Astrocyte of the cerebellum (primary cell): ENCODE measurements at regions not wholly inside any gene's neighbourhood (a gene's known extent, or its start where the extent isn't known, plus 50 kb on each side); places are given as distances from the start of the nearest gene placed in this dataset.

Source experiments
- DNase-seq: peaks from one replicate; pipeline ENCODE4 v3.0.0-alpha.2; 2011; ENCODE audit warnings: low read depth
- H3K4me3 ChIP-seq: 2 replicates; pipeline ENCODE4 v1.5.1; 2011; ENCODE audit warnings: mild to moderate bottlenecking, low read depth, low read length, moderate library complexity
- in situ Hi-C: cut with HindIII; loops from 2 replicates; pipeline ENCODE4 v1.10.0; 2017; ENCODE audit warnings: low sequenced_read_pairs
- TF ChIP-seq, protein P1 (sequence below): IDR thresholded peaks from 2 replicates; pipeline ENCODE4 v1.5.1; 2012; ENCODE audit warnings: low read length, low read depth, moderate library complexity, mild to moderate bottlenecking; ENCODE audit errors: missing control alignments

DNA sequence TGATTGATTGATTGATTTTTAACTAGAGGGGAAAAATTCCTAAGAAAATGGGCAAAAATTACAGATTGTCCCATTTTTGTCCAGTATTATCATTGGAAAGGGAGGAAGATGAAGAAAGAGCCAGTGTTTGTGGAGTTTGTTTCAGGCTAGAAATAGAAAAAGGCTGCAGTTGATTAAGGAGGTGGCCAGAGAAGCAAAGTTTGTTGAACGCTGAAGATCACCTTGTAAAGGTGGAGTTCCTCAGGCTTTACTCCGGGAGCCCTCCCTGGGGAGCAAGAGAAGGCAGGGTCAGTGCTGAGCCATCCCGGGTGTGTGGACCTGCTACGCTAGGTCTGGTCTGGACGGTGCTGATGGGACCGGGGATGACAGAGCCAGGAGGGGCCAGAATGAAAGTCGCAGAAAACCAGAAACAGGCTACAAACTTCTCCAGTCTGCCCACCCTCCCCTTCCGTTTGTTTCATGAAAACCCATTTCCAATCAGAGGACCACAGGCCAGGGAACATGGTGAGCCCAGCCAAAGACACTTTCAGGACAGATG, 222.6 kb upstream of the FOXF1 start:
- in situ Hi-C loops = no loop called here
- TF ChIP-seq, protein P1, sequence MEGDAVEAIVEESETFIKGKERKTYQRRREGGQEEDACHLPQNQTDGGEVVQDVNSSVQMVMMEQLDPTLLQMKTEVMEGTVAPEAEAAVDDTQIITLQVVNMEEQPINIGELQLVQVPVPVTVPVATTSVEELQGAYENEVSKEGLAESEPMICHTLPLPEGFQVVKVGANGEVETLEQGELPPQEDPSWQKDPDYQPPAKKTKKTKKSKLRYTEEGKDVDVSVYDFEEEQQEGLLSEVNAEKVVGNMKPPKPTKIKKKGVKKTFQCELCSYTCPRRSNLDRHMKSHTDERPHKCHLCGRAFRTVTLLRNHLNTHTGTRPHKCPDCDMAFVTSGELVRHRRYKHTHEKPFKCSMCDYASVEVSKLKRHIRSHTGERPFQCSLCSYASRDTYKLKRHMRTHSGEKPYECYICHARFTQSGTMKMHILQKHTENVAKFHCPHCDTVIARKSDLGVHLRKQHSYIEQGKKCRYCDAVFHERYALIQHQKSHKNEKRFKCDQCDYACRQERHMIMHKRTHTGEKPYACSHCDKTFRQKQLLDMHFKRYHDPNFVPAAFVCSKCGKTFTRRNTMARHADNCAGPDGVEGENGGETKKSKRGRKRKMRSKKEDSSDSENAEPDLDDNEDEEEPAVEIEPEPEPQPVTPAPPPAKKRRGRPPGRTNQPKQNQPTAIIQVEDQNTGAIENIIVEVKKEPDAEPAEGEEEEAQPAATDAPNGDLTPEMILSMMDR = no peak
- no peak overlapping the region for H3K4me3 ChIP-seq
- DNase-seq = no peak

DNA sequence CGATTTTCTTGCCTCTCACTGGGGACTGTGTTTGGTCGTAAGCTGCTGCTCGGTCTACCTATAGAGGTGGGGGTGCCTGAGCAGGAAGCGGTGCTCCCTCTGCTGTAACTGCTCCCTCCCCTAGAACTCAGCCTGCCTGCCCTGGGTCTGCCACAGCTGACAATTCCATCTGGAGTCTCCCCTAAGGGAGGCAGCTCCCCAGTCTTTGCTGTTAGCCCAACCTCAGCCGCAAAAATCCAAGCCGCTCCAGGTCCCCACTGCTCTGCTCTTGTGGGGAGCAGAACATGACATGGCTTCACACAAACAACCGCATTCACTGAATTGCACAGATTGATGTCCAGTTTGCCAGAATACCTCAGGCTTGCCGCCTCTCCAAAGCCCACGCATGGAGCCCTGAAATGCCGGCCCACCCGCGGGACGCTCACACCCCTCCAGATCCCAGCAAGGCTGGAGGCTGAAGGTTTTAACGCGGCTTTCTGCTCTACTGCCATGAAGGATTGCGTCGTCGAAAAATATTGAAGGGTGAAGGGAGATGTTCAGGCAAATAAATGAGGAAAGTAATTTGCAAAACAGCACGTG, 221.5 kb upstream of the FOXF1 start:
- in situ Hi-C loops = no loop called here
- TF ChIP-seq, protein P1 = no peak

DNA sequence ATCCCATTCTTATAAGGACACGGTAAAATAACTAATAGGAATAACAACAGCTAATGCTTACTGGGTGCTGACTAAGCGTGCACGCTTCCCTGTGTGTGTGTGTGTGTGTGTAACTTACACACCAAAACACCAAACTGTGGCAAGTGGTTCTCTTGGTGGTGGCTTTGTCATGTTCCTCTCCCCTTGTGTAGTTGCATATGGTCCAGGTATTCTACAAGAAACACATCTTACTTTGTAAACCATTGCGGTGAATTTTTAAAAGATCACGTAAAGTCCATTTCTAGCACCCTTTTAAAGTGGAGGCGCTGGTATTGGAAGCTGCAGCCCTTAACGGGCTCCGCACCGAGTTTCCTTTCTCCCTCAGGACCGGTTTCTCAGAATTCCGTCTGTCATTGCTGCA, 221.0 kb upstream of the FOXF1 start:
- H3K4me3 ChIP-seq = no peak overlapping the region
- DNase-seq = no peak
- in situ Hi-C loops = no loop called here
- TF ChIP-seq, protein P1 = no peak

More for the DNA sequence above, 221.5 kb upstream of the FOXF1 start:
- DNase-seq = no peak
- no peak overlapping the region for H3K4me3 ChIP-seq

DNA sequence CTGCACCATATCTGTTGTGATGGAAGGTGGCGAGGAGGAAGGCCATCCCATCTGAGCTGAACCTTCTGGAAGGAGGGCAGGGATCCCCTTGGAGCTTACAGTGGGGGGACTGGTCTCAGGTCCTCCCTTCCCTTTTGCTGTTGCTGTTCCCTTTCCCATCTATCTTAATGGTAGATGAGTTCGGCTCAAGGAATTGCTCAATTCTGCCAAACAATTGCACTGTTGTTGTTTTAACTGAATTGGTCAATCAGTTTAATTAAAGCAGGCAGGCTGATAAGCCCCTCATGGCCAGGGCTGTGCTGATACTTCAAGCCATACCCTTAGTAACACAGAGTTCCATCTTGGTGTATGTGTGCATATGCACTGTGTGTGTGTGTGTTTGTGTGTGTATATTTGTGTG, 220.4 kb upstream of the FOXF1 start:
- no peak overlapping the region for H3K4me3 ChIP-seq
- TF ChIP-seq, protein P1 = no peak
- DNase-seq = no peak
- in situ Hi-C loops = loop anchor here (5.0 kb wide), 1 partner anchor 93 kb away; no protein-coding TSS in a partner anchor

DNA sequence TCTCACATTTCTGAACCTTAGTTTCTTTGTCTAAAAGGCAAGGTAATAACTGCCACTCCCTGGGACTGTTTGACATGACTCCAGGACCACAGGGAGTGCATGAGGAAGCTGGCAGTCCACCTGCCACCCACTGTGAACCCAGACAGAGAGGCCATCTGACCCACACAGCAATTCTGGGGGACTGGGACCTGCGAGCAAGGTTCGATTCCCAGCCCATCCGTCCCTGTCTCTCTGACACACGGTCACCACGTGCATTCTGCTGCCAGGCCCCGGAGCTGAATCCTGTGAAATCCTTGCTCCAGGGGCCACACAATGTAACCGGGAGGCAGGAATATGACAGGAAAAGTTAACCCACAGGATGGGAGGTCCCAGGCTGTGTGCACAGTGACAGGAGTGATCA, 218.8 kb upstream of the FOXF1 start:
- no peak overlapping the region for H3K4me3 ChIP-seq
- TF ChIP-seq, protein P1 = no peak
- DNase-seq = no peak
- in situ Hi-C loops = loop anchor here (5.0 kb wide), 1 partner anchor 94 kb away; no protein-coding TSS in a partner anchor

DNA sequence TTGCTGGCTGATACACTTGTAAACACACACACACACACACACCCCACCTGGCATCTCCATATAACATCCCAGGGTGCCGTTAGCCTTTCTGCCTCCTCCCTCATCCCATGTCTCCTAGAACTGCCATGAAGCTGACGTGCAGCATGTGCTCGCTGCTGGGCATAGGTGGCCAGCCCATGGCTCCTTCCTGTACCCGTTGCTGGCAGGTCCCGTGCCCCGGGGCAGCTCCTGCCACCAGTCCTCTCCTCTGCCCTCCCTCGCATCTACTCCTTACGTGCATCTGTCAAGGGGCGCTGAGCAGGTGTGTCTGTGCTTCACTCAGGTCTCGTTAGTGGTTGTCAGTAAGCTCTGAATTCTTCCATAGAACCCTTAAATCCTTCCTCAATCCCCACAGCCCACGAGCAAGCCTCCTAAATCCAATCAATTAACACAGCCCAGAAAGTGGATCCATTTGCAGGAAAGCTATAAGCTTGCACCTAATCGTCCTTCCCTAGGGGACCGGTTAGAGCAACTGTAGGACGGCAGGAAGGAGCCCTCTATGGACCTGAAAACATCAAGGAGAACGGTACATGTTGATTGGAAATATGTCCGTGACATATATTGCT, 218.1 kb upstream of the FOXF1 start:
- H3K4me3 ChIP-seq = no peak overlapping the region
- TF ChIP-seq, protein P1 = no peak
- in situ Hi-C loops = loop anchor here (5.0 kb wide), 1 partner anchor 95 kb away; no protein-coding TSS in a partner anchor
- no peak for DNase-seq
